ENCODE measurements at regions not wholly inside any gene's neighbourhood (a gene's known extent, or its start where the extent isn't known, plus 50 kb on each side); places are given as distances from the start of the nearest gene placed in this dataset.

GRCh38 chr10:91694170-91694794 lies 61.4 kb upstream of the PPP1R3C start:
- peak in 2 of 5 experiments; percentile 14 to 27 for TF ChIP-seq CTCF (IDR thresholded peaks at IDR 0.05)
- no peak for TF ChIP-seq POLR2A (IDR thresholded peaks at IDR 0.05)
- no peak for TF ChIP-seq EP300 (IDR thresholded peaks at IDR 0.05)

Data from tibial nerve (tissue), 4 donors.